GM18499 (cell line): ENCODE measurements at regions not wholly inside any gene's neighbourhood (a gene's known extent, or its start where the extent isn't known, plus 50 kb on each side); places are given as distances from the start of the nearest gene placed in this dataset.
"Not testable (repeated sequence)": the region's sequence is repeated elsewhere in the genome, so short reads cannot be mapped to it uniquely, and the experiment has no call there.

Source experiments
- ATAC-seq: cut with Tn5 transposase; IDR thresholded peaks from one replicate; pipeline ENCODE4 v1.9.1; 2021; ENCODE audit warnings: moderate number of reproducible peaks; ENCODE audit not compliant: insufficient read depth, unreplicated experiment

DNA sequence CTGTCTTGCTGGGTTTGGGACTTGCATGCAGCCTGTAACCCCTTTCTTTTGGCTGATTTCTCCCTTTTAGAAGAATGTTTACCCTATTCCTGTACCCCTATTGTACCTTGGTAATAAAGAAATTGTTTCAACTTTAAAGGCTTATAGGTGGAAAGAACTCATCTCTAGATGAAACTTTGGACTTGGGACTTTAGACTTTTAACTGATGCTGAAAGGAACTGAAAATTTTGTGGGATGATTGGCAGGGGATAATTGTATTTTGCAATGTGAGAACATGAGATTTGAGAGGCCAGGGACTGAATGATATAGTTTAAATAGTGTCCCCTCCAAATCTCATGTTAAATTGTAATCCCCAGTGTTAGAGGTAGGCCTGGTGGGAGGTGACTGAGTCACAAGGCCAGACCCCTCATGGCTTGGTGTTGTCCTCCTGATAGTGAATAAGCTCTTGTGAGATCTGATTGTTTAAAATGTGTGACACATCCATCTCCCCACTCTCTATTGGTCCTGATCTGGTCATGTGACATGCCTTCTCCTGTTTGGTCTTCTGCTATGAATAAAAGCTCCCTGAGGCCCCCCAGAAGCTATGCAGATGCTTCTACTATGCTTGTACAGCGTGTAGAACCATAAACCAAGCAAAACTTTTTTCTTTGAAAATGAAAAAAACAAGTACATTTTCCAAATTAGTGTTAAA is 1621.3 kb upstream of the B3GALT2 start:
- ATAC-seq = no peak

- ATAC-seq = no peak
Measured at GRCh38 chr1:194802572-194802971, 1616.2 kb upstream of the B3GALT2 start.

GRCh38 chr1:194795917-194796593 is 1609.6 kb upstream of the B3GALT2 start:
- peak; percentile 86 for ATAC-seq

DNA sequence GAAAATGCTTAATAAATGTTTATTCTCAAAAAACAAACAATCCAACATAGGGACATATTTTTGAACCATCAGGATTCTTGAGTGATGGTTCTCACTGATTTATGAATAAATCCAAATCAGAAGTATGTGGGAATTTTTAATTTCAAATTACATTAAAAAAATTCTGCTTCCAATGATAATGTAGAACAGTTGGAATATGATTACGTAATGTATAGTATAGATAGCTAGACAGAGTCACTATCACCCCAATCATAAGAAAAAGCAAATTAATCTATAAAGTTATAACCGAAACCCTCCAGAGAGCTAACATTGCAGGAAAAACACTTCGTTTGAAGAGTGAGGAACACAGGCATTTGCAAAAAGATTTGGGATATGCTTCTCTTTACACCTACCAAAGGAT is 1600.6 kb upstream of the B3GALT2 start:
- ATAC-seq = no peak

GRCh38 chr1:194786027-194786426 is 1599.6 kb upstream of the B3GALT2 start:
- ATAC-seq = no peak

DNA sequence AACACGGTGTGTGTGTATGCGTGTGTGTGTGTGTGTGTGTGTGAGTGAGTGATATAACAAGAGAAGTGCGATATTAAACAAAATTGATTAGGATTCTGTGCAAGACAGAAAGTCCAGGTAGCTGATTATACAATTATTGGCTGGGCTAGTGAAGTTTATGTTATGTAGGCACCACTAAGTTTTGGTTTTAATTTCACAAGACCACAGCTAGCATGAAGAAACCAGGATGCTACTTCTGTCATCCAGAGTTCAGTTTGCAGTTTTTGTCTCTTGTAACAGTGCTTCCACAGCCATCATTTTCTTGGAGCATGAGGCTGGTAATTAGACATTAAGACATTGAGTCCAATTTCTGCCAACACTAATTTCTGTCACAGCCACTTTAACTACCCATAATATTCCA is 1590.2 kb upstream of the B3GALT2 start:
- no peak for ATAC-seq

- no peak for ATAC-seq
Measured at GRCh38 chr1:194774535-194774934, 1588.1 kb upstream of the B3GALT2 start.

DNA sequence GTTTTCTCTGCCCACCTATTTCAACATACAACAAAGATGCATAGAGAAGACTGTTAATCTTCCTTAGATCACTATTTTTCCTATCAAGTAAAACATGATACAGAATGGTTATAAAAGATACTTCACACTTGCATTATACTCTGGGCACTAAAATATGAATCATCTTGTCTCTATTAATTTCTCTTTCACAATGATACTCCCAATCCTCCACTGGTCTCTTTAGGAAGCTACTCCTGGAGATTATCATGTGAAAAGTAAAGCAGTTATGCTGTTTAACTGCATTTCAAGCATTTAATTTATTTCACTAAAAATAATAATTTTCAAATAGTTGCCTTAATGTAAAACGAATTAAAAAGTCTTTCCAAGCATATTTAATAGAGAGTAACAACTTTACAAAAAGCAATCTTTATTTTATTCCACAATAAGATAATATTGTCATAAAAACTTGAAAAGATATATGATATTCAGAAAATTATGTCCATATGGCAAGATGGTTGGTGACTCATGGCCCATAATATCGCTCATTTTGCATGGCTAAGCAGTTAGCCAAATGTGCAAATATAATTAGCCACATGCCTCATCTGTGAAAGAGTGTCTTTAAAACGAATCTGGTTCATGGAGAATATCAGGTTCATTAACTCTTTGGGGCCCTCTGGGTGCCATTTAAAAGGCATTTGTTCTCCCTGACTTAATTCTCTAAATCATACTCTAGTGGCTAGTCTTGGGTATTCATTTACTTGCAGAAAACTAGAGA is 1569.0 kb upstream of the B3GALT2 start:
- ATAC-seq = no peak

DNA sequence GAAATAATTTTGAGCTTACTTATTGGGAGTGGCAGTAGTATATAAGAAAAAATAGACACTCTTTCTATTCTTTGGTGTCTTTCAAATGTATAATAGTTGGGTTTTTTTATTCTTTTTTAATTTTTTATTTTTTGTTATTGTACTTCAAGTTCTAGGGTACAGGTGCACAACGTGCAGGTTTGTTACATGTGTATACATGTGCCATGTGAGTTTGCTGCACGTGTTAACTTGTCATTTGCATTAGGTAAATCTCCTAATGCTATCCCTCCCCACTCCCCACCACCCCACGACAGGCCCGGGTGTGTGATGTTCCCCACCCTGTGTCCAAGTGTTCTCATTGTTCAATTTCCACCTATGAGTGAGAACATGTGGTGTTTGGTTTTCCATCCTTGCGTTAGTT is 1552.4 kb upstream of the B3GALT2 start:
- ATAC-seq = not testable (repeated sequence)

GRCh38 chr1:194734970-194735369 is 1548.6 kb upstream of the B3GALT2 start:
- no peak for ATAC-seq

- no peak for ATAC-seq
Measured at GRCh38 chr1:194731025-194731424, 1544.6 kb upstream of the B3GALT2 start.

DNA sequence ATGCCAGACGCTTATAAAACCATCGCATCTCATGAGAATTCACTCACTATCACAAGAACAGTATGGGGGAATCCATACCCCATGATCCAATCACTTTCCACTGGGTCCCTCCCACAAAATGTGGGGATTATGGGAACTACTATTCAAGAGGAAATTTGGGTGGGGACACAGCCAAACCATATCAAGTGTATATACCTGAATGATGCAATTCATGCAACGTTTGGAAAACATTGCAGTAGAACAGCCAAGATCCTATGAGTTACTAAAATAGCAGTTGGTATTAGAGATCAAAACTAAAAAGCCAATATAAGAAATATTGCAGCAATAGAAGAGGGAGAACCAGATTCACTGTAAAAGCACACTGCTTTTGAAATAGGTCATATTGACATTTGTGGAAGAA is 1543.9 kb upstream of the B3GALT2 start:
- no peak for ATAC-seq

GRCh38 chr1:194723067-194723466 is 1536.7 kb upstream of the B3GALT2 start:
- ATAC-seq = no peak

- no peak for ATAC-seq
Measured at GRCh38 chr1:194717941-194718340, 1531.5 kb upstream of the B3GALT2 start.

GRCh38 chr1:194717334-194717733 is 1530.9 kb upstream of the B3GALT2 start:
- no peak for ATAC-seq

DNA sequence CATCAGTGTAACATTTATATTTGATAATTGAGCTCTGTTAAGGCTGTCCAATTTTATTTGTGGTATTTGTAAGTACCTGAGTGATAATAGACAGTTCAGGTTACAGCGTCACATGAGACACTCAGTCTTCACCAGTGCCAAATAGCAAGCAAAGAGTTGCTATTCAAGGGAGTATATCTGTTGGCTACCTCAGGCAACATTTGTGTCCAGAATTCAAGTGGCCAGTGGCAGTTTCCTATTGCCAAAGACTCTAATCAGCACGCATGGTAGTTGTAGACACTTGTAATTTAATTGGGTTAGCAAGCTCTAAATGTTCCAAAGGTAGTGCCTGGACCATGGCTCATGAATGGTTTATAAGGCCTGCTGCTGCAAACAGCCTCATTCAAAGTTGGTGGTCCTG is 1524.3 kb upstream of the B3GALT2 start:
- no peak for ATAC-seq

DNA sequence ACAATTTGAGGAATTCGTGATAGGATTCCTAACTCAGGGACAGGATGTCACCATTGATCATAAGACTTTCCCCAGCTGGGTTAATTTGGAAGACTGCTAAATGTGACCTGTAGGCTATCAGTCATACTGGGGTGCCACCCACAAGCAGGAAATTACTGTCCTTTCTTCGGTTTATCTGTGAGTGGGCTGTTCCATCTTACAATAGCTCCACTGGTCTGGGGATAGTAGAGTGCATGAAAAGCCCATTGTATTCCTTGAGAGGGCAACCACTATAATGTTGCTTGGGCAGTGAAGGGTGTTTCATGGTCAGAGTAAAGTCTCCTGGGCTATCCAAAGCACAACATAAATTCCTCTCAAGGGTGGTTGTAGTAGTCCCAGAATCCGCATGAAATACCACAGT is 1523.0 kb upstream of the B3GALT2 start:
- no peak for ATAC-seq

GRCh38 chr1:194707074-194707473 is 1520.7 kb upstream of the B3GALT2 start:
- ATAC-seq = no peak

GRCh38 chr1:194705123-194705854 is 1518.9 kb upstream of the B3GALT2 start:
- peak; percentile 81 for ATAC-seq

GRCh38 chr1:194698908-194699318 is 1512.5 kb upstream of the B3GALT2 start:
- ATAC-seq = no peak

DNA sequence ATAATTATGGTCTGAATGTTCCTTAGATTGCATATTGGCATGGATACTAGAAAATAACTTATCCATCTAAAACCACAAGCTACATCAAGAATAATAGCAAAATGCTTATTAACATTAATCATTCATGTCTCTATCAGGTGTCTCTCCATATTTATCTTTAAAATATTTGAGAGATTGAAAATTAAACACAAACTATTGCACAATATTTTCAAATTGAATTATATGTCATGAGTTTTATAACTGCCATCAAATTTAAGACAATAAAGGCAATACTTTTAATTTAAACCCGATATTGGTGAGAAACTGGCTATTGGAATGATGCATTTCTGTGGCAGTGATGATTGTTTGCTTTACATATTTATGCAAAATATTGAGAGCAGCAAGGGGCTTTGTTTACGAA is 1506.8 kb upstream of the B3GALT2 start:
- ATAC-seq = no peak
